ENCODE measurements at regions not wholly inside any gene's neighbourhood (a gene's known extent, or its start where the extent isn't known, plus 50 kb on each side); places are given as distances from the start of the nearest gene placed in this dataset.

- peaks cover 8% of the 10 kb centered on the region for H3K27me3 Mint-ChIP-seq (ENCODE audit: insufficient read depth, low read depth, poor library complexity)
- Histone ChIP-seq H3K79me2 (replicated peaks; ENCODE audit: insufficient read depth) (no peaks in the 10 kb centered on the region), H3K27me3 (ENCODE audit: insufficient read depth) (no peaks in the 10 kb centered on the region), H2AFZ (0 out of 2 replicates have a peak overlapping the region, but pooled peaks have one; percentile 18), H4K20me1 (replicated peaks; ENCODE audit: insufficient read depth) (no peaks in the 10 kb centered on the region), H3K27ac (ENCODE audit: low read depth) (no peak overlapping the region), H3K4me2 (no peak overlapping the region), H3K4me1 (ENCODE audit: insufficient read depth) (no peaks in the 10 kb centered on the region), H3F3A (replicated peaks; ENCODE audit: low read depth) (no peaks in the 10 kb centered on the region), H3K36me3 (ENCODE audit: insufficient read depth) (no peaks in the 10 kb centered on the region), H3K4me3 (no peak overlapping the region), H3K9me2 (ENCODE audit: insufficient read depth) (peaks cover 4% of the 10 kb centered on the region)
- no peak for ATAC-seq
- no peaks in the 10 kb centered on the region; the same call in 2 of the 3 replicates for H3K4me1 Mint-ChIP-seq
- DNase-seq (ENCODE audit: low spot score), result no peak
- H3K36me3 Mint-ChIP-seq (ENCODE audit: low read depth), result no peaks in the 10 kb centered on the region
- H3K27ac Mint-ChIP-seq, result no peak overlapping the region
- H3K4me3 Mint-ChIP-seq, result no peak overlapping the region
- no peaks in the 10 kb centered on the region for H3K9me3 Mint-ChIP-seq
- TF ChIP-seq ZNF114 (CRISPR knock-in tag; IDR thresholded peaks at IDR 0.05) (no peak), ETS1 (IDR thresholded peaks at IDR 0.05) (no peak), JUNB (IDR thresholded peaks at IDR 0.05; ENCODE audit: unreplicated experiment) (no peak)
These were observed 184.4 kb downstream of the HAPSTR1 start for GRCh38 chr16:9275816-9276354.

- Mint-ChIP-seq H3K9me3 (no peaks in the 10 kb centered on the region), H3K27ac (no peak overlapping the region), H3K4me3 (no peak overlapping the region), H3K36me3 (ENCODE audit: low read depth) (no peaks in the 10 kb centered on the region), H3K4me1 (no peaks in the 10 kb centered on the region; the same call in 2 of the 3 replicates), H3K27me3 (ENCODE audit: insufficient read depth, low read depth, poor library complexity) (peaks cover 4% of the 10 kb centered on the region)
- no peaks in the 10 kb centered on the region for H3K9me2 ChIP-seq (ENCODE audit: insufficient read depth)
- no peak overlapping the region for H3K27ac ChIP-seq (ENCODE audit: low read depth)
- no peaks in the 10 kb centered on the region for H3K4me1 ChIP-seq (ENCODE audit: insufficient read depth)
- no peak overlapping the region for H3K4me2 ChIP-seq
- no peaks in the 10 kb centered on the region for H3F3A ChIP-seq (replicated peaks; ENCODE audit: low read depth)
- no peak overlapping the region for H3K4me3 ChIP-seq
- no peak overlapping the region for H2AFZ ChIP-seq
- H3K27me3 ChIP-seq (ENCODE audit: insufficient read depth), result no peaks in the 10 kb centered on the region
- no peak for DNase-seq (ENCODE audit: low spot score)
- ATAC-seq, result no peak
- no peaks in the 10 kb centered on the region for H3K79me2 ChIP-seq (replicated peaks; ENCODE audit: insufficient read depth)
- no peaks in the 10 kb centered on the region for H4K20me1 ChIP-seq (replicated peaks; ENCODE audit: insufficient read depth)
- no peaks in the 10 kb centered on the region for H3K36me3 ChIP-seq (ENCODE audit: insufficient read depth)
- TF ChIP-seq ZNF114 (CRISPR knock-in tag; IDR thresholded peaks at IDR 0.05), result no peak
- TF ChIP-seq ZNF331 (CRISPR knock-in tag; IDR thresholded peaks at IDR 0.05; ENCODE audit: low read depth), result no peak
- no peak for TF ChIP-seq POLR2AphosphoS5 (IDR thresholded peaks at IDR 0.05; ENCODE audit: low read depth)
- no peak for TF ChIP-seq CTCF (conservative IDR thresholded peaks at IDR 0.05; ENCODE audit: low read depth in 2 of 2)
- no peak for TF ChIP-seq CREB1 (CRISPR knock-in tag; IDR thresholded peaks at IDR 0.05; ENCODE audit: low read depth)
- TF ChIP-seq EZH2 (IDR thresholded peaks at IDR 0.05; ENCODE audit: low read depth, unreplicated experiment), result no peak
- TF ChIP-seq REST (IDR thresholded peaks at IDR 0.05; ENCODE audit: unreplicated experiment), result no peak
- no peak for TF ChIP-seq NANOG (IDR thresholded peaks at IDR 0.05; ENCODE audit: borderline replicate concordance)
These were observed 188.0 kb downstream of the HAPSTR1 start for GRCh38 chr16:9279291-9280068.
